ENCODE measurements at regions not wholly inside any gene's neighbourhood (a gene's known extent, or its start where the extent isn't known, plus 50 kb on each side); places are given as distances from the start of the nearest gene placed in this dataset.

- BruUV-seq (replicated peaks), result no TSS peak
- no peaks in the 10 kb centered on the region for H3K9me3 ChIP-seq (replicated peaks; ENCODE audit: control insufficient read depth, insufficient read depth, low read depth, low read length)
- DNase-seq (ENCODE audit: extremely low read depth in 1 of 4, low spot score in 3 of 4), result no peak
- TF ChIP-seq NFIC (IDR thresholded peaks at IDR 0.05), result no peak
- no peak for TF ChIP-seq ZBTB9 (CRISPR knock-in tag; IDR thresholded peaks at IDR 0.05)
- TF ChIP-seq ZNF12 (CRISPR knock-in tag; IDR thresholded peaks at IDR 0.05), result no peak
- no peak for TF ChIP-seq SIN3A (IDR thresholded peaks at IDR 0.05; ENCODE audit: borderline replicate concordance in 2 of 2, control insufficient read depth in 1 of 2, low read depth in 2 of 2, low read length in 2 of 2)
- TF ChIP-seq SMARCA4 (IDR thresholded peaks at IDR 0.05), result no peak
- TF ChIP-seq DNMT1 (IDR thresholded peaks at IDR 0.05), result no peak
- TF ChIP-seq, protein P1, sequence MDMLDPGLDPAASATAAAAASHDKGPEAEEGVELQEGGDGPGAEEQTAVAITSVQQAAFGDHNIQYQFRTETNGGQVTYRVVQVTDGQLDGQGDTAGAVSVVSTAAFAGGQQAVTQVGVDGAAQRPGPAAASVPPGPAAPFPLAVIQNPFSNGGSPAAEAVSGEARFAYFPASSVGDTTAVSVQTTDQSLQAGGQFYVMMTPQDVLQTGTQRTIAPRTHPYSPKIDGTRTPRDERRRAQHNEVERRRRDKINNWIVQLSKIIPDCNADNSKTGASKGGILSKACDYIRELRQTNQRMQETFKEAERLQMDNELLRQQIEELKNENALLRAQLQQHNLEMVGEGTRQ (CRISPR knock-in tag; IDR thresholded peaks at IDR 0.05), result no peak
- no peak for TF ChIP-seq ZNF316 (IDR thresholded peaks at IDR 0.05)
- no peak for TF ChIP-seq CCAR2 (IDR thresholded peaks at IDR 0.05; ENCODE audit: low read depth, low read length)
- TF ChIP-seq, protein P2, sequence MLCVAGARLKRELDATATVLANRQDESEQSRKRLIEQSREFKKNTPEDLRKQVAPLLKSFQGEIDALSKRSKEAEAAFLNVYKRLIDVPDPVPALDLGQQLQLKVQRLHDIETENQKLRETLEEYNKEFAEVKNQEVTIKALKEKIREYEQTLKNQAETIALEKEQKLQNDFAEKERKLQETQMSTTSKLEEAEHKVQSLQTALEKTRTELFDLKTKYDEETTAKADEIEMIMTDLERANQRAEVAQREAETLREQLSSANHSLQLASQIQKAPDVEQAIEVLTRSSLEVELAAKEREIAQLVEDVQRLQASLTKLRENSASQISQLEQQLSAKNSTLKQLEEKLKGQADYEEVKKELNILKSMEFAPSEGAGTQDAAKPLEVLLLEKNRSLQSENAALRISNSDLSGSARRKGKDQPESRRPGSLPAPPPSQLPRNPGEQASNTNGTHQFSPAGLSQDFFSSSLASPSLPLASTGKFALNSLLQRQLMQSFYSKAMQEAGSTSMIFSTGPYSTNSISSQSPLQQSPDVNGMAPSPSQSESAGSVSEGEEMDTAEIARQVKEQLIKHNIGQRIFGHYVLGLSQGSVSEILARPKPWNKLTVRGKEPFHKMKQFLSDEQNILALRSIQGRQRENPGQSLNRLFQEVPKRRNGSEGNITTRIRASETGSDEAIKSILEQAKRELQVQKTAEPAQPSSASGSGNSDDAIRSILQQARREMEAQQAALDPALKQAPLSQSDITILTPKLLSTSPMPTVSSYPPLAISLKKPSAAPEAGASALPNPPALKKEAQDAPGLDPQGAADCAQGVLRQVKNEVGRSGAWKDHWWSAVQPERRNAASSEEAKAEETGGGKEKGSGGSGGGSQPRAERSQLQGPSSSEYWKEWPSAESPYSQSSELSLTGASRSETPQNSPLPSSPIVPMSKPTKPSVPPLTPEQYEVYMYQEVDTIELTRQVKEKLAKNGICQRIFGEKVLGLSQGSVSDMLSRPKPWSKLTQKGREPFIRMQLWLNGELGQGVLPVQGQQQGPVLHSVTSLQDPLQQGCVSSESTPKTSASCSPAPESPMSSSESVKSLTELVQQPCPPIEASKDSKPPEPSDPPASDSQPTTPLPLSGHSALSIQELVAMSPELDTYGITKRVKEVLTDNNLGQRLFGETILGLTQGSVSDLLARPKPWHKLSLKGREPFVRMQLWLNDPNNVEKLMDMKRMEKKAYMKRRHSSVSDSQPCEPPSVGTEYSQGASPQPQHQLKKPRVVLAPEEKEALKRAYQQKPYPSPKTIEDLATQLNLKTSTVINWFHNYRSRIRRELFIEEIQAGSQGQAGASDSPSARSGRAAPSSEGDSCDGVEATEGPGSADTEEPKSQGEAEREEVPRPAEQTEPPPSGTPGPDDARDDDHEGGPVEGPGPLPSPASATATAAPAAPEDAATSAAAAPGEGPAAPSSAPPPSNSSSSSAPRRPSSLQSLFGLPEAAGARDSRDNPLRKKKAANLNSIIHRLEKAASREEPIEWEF (CRISPR knock-in tag; IDR thresholded peaks at IDR 0.05), result no peak
- no peak for TF ChIP-seq NR4A1 (CRISPR knock-in tag; IDR thresholded peaks at IDR 0.05)
- no peak for TF ChIP-seq NR4A1 (tag; IDR thresholded peaks at IDR 0.05)
- no peaks in the 10 kb centered on the region for H3K27me3 ChIP-seq (ENCODE audit: control insufficient read depth in 2 of 2, insufficient read depth in 2 of 2, low read length in 2 of 2)
- intact Hi-C loops (cut with micrococcal nuclease), result no loop called here
- H3K79me2 ChIP-seq (ENCODE audit: control insufficient read depth, insufficient read depth, low read length), result no peaks in the 10 kb centered on the region
- H3K9me1 ChIP-seq (ENCODE audit: control insufficient read depth, insufficient read depth, low read length), result no peaks in the 10 kb centered on the region
- no peaks in the 10 kb centered on the region for H4K20me1 ChIP-seq (replicated peaks; ENCODE audit: control insufficient read depth, insufficient read depth, low read length)
- H3K36me3 ChIP-seq (ENCODE audit: control insufficient read depth, insufficient read depth, low read length), result no peaks in the 10 kb centered on the region
- no peak overlapping the region for H3K27ac ChIP-seq (ENCODE audit: extremely low read depth, low read depth, low read length)
- H2AFZ ChIP-seq (ENCODE audit: low read depth, low read length), result no peak overlapping the region
- no peak overlapping the region for H3K4me2 ChIP-seq (ENCODE audit: insufficient read depth, low read length)
- H3K4me1 ChIP-seq (replicated peaks in 1 of 2; ENCODE audit: control insufficient read depth in 2 of 2, insufficient read depth in 2 of 2, low read length in 2 of 2), result no peaks in the 10 kb centered on the region
- WGBS (ENCODE audit: insufficient coverage, low coverage, missing lambda C conversion rate), result 0% methylated on average over 3 of the region's 3 CpGs
- ChIA-PET POLR2A (no interaction called here), CTCF (ENCODE audit: low intra/inter-chr PET ratio) (no interaction called here)
- no peak for ATAC-seq
- no peak for FAIRE-seq
- in situ Hi-C loops (cut with MboI), result no loop called here
- H3K4me3 ChIP-seq, result no peak overlapping the region
- H3K9ac ChIP-seq (ENCODE audit: insufficient read depth in 1 of 2, low read depth in 2 of 2, low read length in 2 of 2), result no peak overlapping the region
Observed at GRCh38 chr3:82178291-82178690, 416.8 kb upstream of the GBE1 start.
